ENCODE measurements at regions not wholly inside any gene's neighbourhood (a gene's known extent, or its start where the extent isn't known, plus 50 kb on each side); places are given as distances from the start of the nearest gene placed in this dataset.

DNA sequence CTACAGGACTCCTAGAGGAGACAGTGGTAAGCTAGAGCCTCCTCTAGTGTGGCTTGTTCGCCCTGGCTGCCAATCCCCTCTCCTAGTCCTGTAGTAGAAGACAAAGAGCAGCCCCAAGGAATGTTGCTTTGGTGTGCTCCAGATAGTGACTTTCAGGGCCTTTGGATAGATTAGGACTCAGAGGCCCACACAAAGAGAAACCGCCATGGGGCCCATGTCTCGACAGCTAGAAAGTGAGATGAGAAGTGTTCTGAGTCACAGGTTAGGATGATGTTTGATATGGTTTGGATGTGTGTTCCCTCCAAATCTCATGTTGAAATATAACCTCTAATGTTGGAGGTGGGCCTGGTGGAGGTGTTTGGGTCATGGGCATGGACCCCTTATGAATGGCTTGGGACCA is 51.8 kb upstream of the JDP2 start:
- no peak overlapping the region for H3K4me3 ChIP-seq (replicated peaks in 1 of 3; ENCODE audit: low read depth in 2 of 3, low read length in 3 of 3)
- H3K27me3 ChIP-seq (ENCODE audit: control insufficient read depth in 2 of 2, insufficient read depth in 2 of 2, low read length in 2 of 2): no peaks in the 10 kb centered on the region
- peaks cover 6 to 10% of the 10 kb centered on the region in 2 donors for H3K4me1 ChIP-seq (ENCODE audit: control insufficient read depth in 1 of 2, insufficient read depth in 2 of 2, low read length in 2 of 2)
- no peaks in the 10 kb centered on the region for H3K9me3 ChIP-seq (replicated peaks in 1 of 2; ENCODE audit: control insufficient read depth in 1 of 2, insufficient read depth in 1 of 2, low read length in 2 of 2)
- H3K27me3 Mint-ChIP-seq (ENCODE audit: low read depth in 3 of 3): peaks cover 0 to 7% (median 5%) of the 10 kb centered on the region in 3 donors
- no peak overlapping the region for H3K27ac Mint-ChIP-seq
- no peak overlapping the region for H3K9ac ChIP-seq (ENCODE audit: insufficient read depth, low read length, poor library complexity, severe bottlenecking)
- H2AFZ ChIP-seq (ENCODE audit: insufficient read depth, low read depth, low read length, poor library complexity, severe bottlenecking): no peak overlapping the region
- peaks cover 0 to 5% (median 1%) of the 10 kb centered on the region in 7 donors for H3K9me3 Mint-ChIP-seq
- no CpG with 5 or more reads among the region's 3 CpGs for WGBS (ENCODE audit: insufficient coverage)
- intact Hi-C loops (cut with micrococcal nuclease): no loop called here
- H3K27ac ChIP-seq (ENCODE audit: low read depth in 1 of 2, low read length in 2 of 2): no peak overlapping the region
- TF ChIP-seq, protein P1, sequence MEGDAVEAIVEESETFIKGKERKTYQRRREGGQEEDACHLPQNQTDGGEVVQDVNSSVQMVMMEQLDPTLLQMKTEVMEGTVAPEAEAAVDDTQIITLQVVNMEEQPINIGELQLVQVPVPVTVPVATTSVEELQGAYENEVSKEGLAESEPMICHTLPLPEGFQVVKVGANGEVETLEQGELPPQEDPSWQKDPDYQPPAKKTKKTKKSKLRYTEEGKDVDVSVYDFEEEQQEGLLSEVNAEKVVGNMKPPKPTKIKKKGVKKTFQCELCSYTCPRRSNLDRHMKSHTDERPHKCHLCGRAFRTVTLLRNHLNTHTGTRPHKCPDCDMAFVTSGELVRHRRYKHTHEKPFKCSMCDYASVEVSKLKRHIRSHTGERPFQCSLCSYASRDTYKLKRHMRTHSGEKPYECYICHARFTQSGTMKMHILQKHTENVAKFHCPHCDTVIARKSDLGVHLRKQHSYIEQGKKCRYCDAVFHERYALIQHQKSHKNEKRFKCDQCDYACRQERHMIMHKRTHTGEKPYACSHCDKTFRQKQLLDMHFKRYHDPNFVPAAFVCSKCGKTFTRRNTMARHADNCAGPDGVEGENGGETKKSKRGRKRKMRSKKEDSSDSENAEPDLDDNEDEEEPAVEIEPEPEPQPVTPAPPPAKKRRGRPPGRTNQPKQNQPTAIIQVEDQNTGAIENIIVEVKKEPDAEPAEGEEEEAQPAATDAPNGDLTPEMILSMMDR (IDR thresholded peaks at IDR 0.05): no peak
- no peaks in the 10 kb centered on the region for H3K79me2 ChIP-seq (ENCODE audit: insufficient read depth, low read length)
- no peaks in the 10 kb centered on the region for H3K36me3 ChIP-seq (replicated peaks in 1 of 2; ENCODE audit: control insufficient read depth in 1 of 2, insufficient read depth in 2 of 2, low read length in 2 of 2)
- H3K4me1 Mint-ChIP-seq: peaks cover 11% of the 10 kb centered on the region
- DNase-seq: no peak
- H3K4me2 ChIP-seq (replicated peaks; ENCODE audit: extremely low read depth, low read length, poor library complexity, severe bottlenecking): no peak overlapping the region
- no peaks in the 10 kb centered on the region for H3K36me3 Mint-ChIP-seq
- no peaks in the 10 kb centered on the region for H4K20me1 ChIP-seq (ENCODE audit: insufficient read depth, low read length)
- no peak overlapping the region for H3K4me3 Mint-ChIP-seq
